ENCODE measurements at regions not wholly inside any gene's neighbourhood (a gene's known extent, or its start where the extent isn't known, plus 50 kb on each side); places are given as distances from the start of the nearest gene placed in this dataset.
"Not testable (repeated sequence)": the region's sequence is repeated elsewhere in the genome, so short reads cannot be mapped to it uniquely, and the experiment has no call there.

GRCh38 chr3:152210697-152211096 lies 58.0 kb upstream of the MBNL1 start:
- no peak for FAIRE-seq
- DNase-seq (ENCODE audit: insufficient read length, low spot score): no peak
- TF ChIP-seq SPI1 (IDR thresholded peaks at IDR 0.05; ENCODE audit: low read depth, low read length) (no peak), POU2F2 (IDR thresholded peaks at IDR 0.05; ENCODE audit: low read depth, low read length) (no peak), TAF1 (IDR thresholded peaks at IDR 0.05; ENCODE audit: low read depth, low read length) (no peak), POLR2AphosphoS5 (IDR thresholded peaks at IDR 0.05; ENCODE audit: low read depth, low read length) (no peak), PAX5 (IDR thresholded peaks at IDR 0.05; ENCODE audit: insufficient read depth, low read length, severe bottlenecking) (no peak), POLR2A (IDR thresholded peaks at IDR 0.05; ENCODE audit: low read depth, low read length) (no peak)

GRCh38 chr3:152211655-152212054 lies 57.1 kb upstream of the MBNL1 start:
- DNase-seq (ENCODE audit: insufficient read length, low spot score) (no peak), FAIRE-seq (no peak)
- no peak for TF ChIP-seq SPI1 (IDR thresholded peaks at IDR 0.05; ENCODE audit: low read depth, low read length)

- FAIRE-seq: peak; percentile 16
These were observed 55.5 kb upstream of the MBNL1 start for GRCh38 chr3:152213203-152213602.

GRCh38 chr3:152213938-152214337 lies 54.8 kb upstream of the MBNL1 start:
- FAIRE-seq: no peak
- DNase-seq (ENCODE audit: insufficient read length, low spot score): no peak
- TF ChIP-seq POLR2AphosphoS5 (IDR thresholded peaks at IDR 0.05; ENCODE audit: low read depth, low read length) (no peak), POU2F2 (IDR thresholded peaks at IDR 0.05; ENCODE audit: low read depth, low read length) (no peak), TAF1 (IDR thresholded peaks at IDR 0.05; ENCODE audit: low read depth, low read length) (no peak), SPI1 (IDR thresholded peaks at IDR 0.05; ENCODE audit: low read depth, low read length) (no peak), PAX5 (IDR thresholded peaks at IDR 0.05; ENCODE audit: insufficient read depth, low read length, severe bottlenecking) (no peak)

More at GRCh38 chr3:152213203-152213602, 55.5 kb upstream of the MBNL1 start:
- TF ChIP-seq PAX5 (IDR thresholded peaks at IDR 0.05; ENCODE audit: insufficient read depth, low read length, severe bottlenecking) (no peak), SPI1 (IDR thresholded peaks at IDR 0.05; ENCODE audit: low read depth, low read length) (no peak), POLR2A (IDR thresholded peaks at IDR 0.05; ENCODE audit: low read depth, low read length) (no peak), POU2F2 (IDR thresholded peaks at IDR 0.05; ENCODE audit: low read depth, low read length) (no peak), TAF1 (IDR thresholded peaks at IDR 0.05; ENCODE audit: low read depth, low read length) (no peak), POLR2AphosphoS5 (IDR thresholded peaks at IDR 0.05; ENCODE audit: low read depth, low read length) (no peak)
- DNase-seq (ENCODE audit: insufficient read length, low spot score): no peak

- FAIRE-seq; DNase-seq (ENCODE audit: insufficient read length, low spot score): not testable (repeated sequence)
These were observed 51.5 kb upstream of the MBNL1 start for GRCh38 chr3:152216960-152217865.

GRCh38 chr3:152218602-152219001 lies 50.1 kb upstream of the MBNL1 start:
- DNase-seq (ENCODE audit: insufficient read length, low spot score) (no peak), FAIRE-seq (no peak)
- no peak for TF ChIP-seq POLR2A (IDR thresholded peaks at IDR 0.05; ENCODE audit: low read depth, low read length)
- no peak for TF ChIP-seq TAF1 (IDR thresholded peaks at IDR 0.05; ENCODE audit: low read depth, low read length)
- TF ChIP-seq PAX5 (IDR thresholded peaks at IDR 0.05; ENCODE audit: insufficient read depth, low read length, severe bottlenecking): no peak
- TF ChIP-seq POU2F2 (IDR thresholded peaks at IDR 0.05; ENCODE audit: low read depth, low read length): no peak
- TF ChIP-seq SPI1 (IDR thresholded peaks at IDR 0.05; ENCODE audit: low read depth, low read length): no peak
- TF ChIP-seq POLR2AphosphoS5 (IDR thresholded peaks at IDR 0.05; ENCODE audit: low read depth, low read length): no peak

Data from GM12891 (cell line).